Thyroid gland (tissue), 4 donors: ENCODE measurements at regions not wholly inside any gene's neighbourhood (a gene's known extent, or its start where the extent isn't known, plus 50 kb on each side); places are given as distances from the start of the nearest gene placed in this dataset.
"Not testable (repeated sequence)": the region's sequence is repeated elsewhere in the genome, so short reads cannot be mapped to it uniquely, and the experiment has no call there.

Experiments used
- DNase-seq, 2 donors: peaks; one replicate each; pipeline ENCODE4 v3.0.0-alpha.2; 2019
- H3K27ac ChIP-seq, 3 donors: fragments of 200-600 bp; sonication (generic); 1 replicate in 2 of 3; 2 replicates in 1 of 3; pipeline ENCODE4 v1.5.1; 2016 to 2019; ENCODE audit warnings: mild to moderate bottlenecking in 1 of 3, moderate library complexity in 1 of 3
- H3K27me3 ChIP-seq: fragments of 200-600 bp; sonication (generic); one replicate; pipeline ENCODE4 v1.5.1; 2019
- H3K36me3 ChIP-seq, 2 donors: fragments of 200-600 bp; sonication (generic); one replicate each; pipeline ENCODE4 v1.5.1; 2016 to 2019
- H3K4me1 ChIP-seq, 2 donors: fragments of 200-600 bp; sonication (generic); one replicate each; pipeline ENCODE4 v1.5.1; 2017 to 2019
- H3K4me3 ChIP-seq, 3 donors: fragments of 200-600 bp; sonication (generic); replicated peaks in 1 of 3; 1 replicate in 2 of 3; 2 replicates in 1 of 3; pipeline ENCODE4 v1.5.1; 2016; ENCODE audit warnings: mild to moderate bottlenecking in 1 of 3
- H3K9me3 ChIP-seq: fragments of 200-600 bp; sonication (generic); one replicate; pipeline ENCODE4 v1.5.1; 2017
- POLR2A ChIP-seq, 2 donors: fragments of 450-650 bp; IDR thresholded peaks; one replicate each; pipeline ENCODE4 v1.6.1; 2017; ENCODE audit warnings: antibody characterized with exemption in 2 of 2, mild to moderate bottlenecking in 2 of 2, moderate library complexity in 1 of 2
- WGBS, 2 donors: methylation state at CpG; one replicate each; pipeline ENCODE4 v1.1.5; 2017; 5-methylcytosine and 5-hydroxymethylcytosine counted together
- intact Hi-C: fragments of 100-400 bp; cut with DNase I; formaldehyde crosslinking; loops from one replicate; pipeline ENCODE4 v1.15.1; 2023
- TF ChIP-seq, protein P1 (sequence below), 6 experiments: fragments of 200-600 bp in 3 of 6; fragments of 450-650 bp in 3 of 6; sonication (generic) in 3 of 6; IDR thresholded peaks; one replicate each; pipeline ENCODE4 v1.5.1; 2016 to 2019; ENCODE audit warnings: antibody characterized with exemption in 6 of 6, mild to moderate bottlenecking in 2 of 6, inconsistent platforms in 1 of 6, moderate library complexity in 1 of 6

DNA sequence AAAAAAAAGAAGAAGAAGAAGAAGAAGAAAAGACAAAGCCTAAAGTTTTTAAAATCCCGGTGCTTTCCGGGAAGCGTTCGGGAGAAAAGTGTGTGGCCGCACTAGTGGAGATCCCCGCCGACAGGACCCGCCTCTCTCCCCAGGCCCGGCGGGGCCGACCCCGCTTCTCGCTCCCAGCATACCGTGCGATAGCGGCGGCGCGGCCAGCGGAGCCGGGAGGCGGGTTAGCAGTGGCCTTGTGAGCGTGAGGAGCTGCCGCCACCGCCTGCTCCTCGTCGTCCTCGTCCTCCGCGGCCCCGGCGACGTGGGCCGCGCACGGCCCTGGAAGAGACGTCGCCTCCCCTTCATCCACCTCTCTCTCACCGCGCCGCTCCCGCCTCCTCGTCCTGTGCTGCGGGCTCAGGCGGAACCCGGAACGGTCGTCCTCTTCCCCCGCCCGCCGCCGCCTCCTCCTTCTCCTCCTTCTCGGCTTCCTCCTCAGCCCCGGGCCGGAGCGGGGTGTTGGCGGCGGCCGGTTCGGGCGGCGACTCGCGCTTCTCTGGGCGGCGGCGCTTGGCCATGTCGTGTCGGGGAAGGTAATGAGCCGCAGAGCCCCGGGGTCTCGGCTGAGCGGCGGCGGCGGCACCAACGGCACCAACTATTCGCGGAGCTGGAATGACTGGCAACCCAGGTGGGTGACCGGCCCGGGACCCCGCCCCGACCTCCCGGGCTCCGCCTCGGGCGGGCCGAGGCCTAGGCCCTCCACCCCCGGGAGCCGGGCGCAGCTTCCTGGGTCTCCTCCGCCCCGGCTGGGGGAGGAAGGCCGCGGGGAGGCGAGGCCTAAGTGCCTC lies 62.6 kb upstream of the CDR2 start:
- H3K36me3 ChIP-seq, H3K27me3 ChIP-seq, H3K9me3 ChIP-seq, intact Hi-C loops, H3K4me1 ChIP-seq: not testable (repeated sequence)
- Histone ChIP-seq H3K27ac (peak overlapping the region; percentile 93 to 99 (median 99)), H3K4me3 (peak overlapping the region; percentile 79 to 91 (median 83))
- 0 to 2% methylated on average over 31 to 53 of the region's 96 CpGs for WGBS, 2 donors
- TF ChIP-seq POLR2A (IDR thresholded peaks at IDR 0.05) = peak in 1 of 2 donors; percentile 80
- DNase-seq = peak; percentile 69 to 76

DNA sequence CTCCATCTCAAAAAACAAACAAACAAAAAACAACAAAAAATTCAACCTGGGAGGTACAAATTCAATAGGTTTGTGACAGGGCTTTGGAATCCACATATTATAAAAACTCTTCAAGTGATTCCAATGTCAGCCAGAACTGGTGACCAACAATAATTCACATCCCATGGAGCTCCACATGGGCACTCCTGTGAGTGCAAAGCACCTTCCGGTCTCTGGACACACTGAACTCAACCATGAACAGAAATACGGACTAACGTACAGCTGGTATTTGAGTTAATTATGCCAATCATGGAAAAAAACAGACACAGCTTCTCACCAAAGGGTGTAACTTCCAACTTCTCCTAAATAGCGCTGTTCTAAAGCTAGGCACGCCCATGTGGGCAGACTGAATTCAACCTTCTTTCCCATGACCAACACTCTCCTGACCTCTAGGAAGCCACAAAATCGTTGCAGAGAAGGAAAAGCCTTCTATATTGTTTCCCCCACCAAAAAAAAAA lies 62.0 kb upstream of the CDR2 start:
- intact Hi-C loops, H3K4me1 ChIP-seq, H3K9me3 ChIP-seq, DNase-seq, H3K27me3 ChIP-seq, H3K36me3 ChIP-seq: not testable (repeated sequence)
- Histone ChIP-seq H3K27ac (peak overlapping the region; percentile 93 to 99 (median 99)), H3K4me3 (peak overlapping the region in 2 of 3 donors; percentile 79 to 91)
- WGBS, 2 donors = 0% methylated on average over 1 of the region's 6 CpGs

DNA sequence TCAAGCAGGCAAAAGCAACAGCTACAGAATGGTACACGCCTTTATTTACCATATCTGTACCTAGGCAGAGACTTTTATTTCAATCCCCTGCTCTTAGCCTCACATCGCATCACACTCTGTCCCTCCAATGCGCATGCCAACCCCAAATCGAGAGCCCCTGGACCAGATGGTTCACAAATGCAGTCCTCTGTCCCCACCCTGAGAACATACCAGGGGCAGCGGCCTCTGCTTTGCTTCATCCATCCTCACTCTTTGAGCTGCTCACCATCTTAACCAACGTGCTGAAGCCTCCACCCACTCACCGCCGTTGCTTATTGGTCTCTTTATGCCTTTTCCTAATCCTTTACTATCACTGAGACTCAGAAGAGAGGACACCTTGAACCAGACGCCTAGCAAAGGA lies 56.9 kb upstream of the CDR2 start:
- H3K27me3 ChIP-seq, H3K27ac ChIP-seq, H3K9me3 ChIP-seq, H3K4me1 ChIP-seq, intact Hi-C loops, DNase-seq, H3K4me3 ChIP-seq: not testable (repeated sequence)
- 94 to 98% methylated on average over 9 of the region's 9 CpGs for WGBS, 2 donors
- H3K36me3 ChIP-seq = peaks cover 13 to 23% of the 10 kb centered on the region in 2 donors

DNA sequence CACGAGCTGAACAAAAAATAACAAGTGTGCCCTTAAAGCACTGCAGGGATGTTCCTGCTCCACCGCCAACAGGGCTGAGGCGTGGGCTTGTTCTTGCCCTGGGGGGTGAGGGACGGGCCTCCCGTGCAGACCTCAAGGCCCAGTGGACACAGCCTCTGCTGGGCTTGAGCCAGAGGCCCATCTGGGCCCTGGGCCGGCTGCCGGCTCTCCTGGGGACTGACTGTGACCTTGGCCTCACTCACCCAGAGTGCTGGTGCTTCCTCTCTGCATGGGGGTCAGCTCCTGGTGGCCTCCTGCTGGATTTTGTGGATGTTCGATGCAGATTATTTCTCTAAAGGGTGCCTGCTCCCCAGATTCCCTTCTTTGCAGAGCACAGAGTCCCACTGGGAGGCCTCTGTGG lies 54.2 kb upstream of the CDR2 start:
- Histone ChIP-seq H3K4me1 (no peaks in the 10 kb centered on the region), H3K27ac (no peak overlapping the region), H3K4me3 (no peak overlapping the region), H3K27me3 (no peaks in the 10 kb centered on the region), H3K36me3 (peaks cover 13 to 23% of the 10 kb centered on the region in 2 donors), H3K9me3 (no peaks in the 10 kb centered on the region)
- intact Hi-C loops = no loop called here
- TF ChIP-seq, protein P1, sequence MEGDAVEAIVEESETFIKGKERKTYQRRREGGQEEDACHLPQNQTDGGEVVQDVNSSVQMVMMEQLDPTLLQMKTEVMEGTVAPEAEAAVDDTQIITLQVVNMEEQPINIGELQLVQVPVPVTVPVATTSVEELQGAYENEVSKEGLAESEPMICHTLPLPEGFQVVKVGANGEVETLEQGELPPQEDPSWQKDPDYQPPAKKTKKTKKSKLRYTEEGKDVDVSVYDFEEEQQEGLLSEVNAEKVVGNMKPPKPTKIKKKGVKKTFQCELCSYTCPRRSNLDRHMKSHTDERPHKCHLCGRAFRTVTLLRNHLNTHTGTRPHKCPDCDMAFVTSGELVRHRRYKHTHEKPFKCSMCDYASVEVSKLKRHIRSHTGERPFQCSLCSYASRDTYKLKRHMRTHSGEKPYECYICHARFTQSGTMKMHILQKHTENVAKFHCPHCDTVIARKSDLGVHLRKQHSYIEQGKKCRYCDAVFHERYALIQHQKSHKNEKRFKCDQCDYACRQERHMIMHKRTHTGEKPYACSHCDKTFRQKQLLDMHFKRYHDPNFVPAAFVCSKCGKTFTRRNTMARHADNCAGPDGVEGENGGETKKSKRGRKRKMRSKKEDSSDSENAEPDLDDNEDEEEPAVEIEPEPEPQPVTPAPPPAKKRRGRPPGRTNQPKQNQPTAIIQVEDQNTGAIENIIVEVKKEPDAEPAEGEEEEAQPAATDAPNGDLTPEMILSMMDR (IDR thresholded peaks at IDR 0.05) = no peak
- no peak for TF ChIP-seq POLR2A (IDR thresholded peaks at IDR 0.05)
- WGBS, 2 donors = 60 to 69% methylated on average over 5 to 7 of the region's 8 CpGs
- DNase-seq = peak; percentile 20 to 25

DNA sequence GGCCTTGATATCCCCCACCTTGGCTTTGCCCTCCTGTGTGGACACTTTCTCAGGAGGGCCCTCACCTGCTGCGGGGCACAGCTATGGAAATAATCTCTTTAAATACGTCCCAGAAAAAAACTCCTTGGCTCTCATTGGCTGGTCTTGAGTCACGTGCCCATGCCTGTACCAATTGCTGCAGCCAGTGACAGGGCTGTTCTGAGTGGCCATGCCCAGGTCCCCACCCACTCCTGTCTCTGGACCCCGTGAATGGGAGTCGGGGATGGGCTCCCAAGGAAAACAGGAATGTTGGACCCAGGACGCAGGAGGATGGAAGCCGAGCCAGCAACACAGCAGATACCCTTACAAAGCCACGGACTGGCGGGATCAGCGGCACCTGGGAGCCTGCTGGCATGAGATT lies 53.1 kb upstream of the CDR2 start:
- 95 to 99% methylated on average over 10 of the region's 10 CpGs for WGBS, 2 donors

DNA sequence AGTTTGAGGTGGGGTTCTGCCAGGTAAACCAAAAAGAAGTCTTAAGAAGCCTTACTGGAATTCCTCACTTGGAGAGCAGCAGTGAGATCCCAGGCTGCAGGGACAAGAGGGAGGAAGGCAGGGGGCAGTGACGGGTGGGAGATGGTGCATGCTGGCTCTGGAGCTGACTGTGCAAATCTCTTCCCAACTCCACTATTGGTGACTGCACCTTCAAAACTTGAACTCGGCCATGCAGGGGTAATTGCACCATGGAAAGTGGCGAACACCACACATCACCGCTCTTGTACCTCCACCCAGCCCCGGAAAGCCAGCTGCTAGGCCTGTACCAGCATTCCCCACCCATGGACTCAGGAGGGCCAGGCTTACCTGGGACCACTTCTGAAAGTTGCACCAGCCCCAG lies 51.4 kb upstream of the CDR2 start:
- 87 to 89% methylated on average over 5 of the region's 5 CpGs for WGBS, 2 donors
- H3K4me1 ChIP-seq = no peaks in the 10 kb centered on the region
- no peak for DNase-seq
- no peak overlapping the region for H3K4me3 ChIP-seq
- no peaks in the 10 kb centered on the region for H3K9me3 ChIP-seq
- peak overlapping the region in 1 of 3 donors; percentile 49 for H3K27ac ChIP-seq
- H3K36me3 ChIP-seq = peaks cover 14 to 25% of the 10 kb centered on the region in 2 donors
- intact Hi-C loops = no loop called here
- no peaks in the 10 kb centered on the region for H3K27me3 ChIP-seq
- TF ChIP-seq, protein P1 (IDR thresholded peaks at IDR 0.05) = no peak
- no peak for TF ChIP-seq POLR2A (IDR thresholded peaks at IDR 0.05)

More for the DNA sequence above, 53.1 kb upstream of the CDR2 start:
- Histone ChIP-seq H3K27me3 (no peaks in the 10 kb centered on the region), H3K27ac (no peak overlapping the region), H3K4me3 (no peak overlapping the region), H3K4me1 (no peaks in the 10 kb centered on the region), H3K36me3 (peaks cover 13 to 23% of the 10 kb centered on the region in 2 donors), H3K9me3 (no peaks in the 10 kb centered on the region)
- no peak for DNase-seq
- intact Hi-C loops = no loop called here
- TF ChIP-seq, protein P1 (IDR thresholded peaks at IDR 0.05) = no peak
